Glomerular visceral epithelial cell (primary cell): ENCODE measurements at regions not wholly inside any gene's neighbourhood (a gene's known extent, or its start where the extent isn't known, plus 50 kb on each side); places are given as distances from the start of the nearest gene placed in this dataset.
"Not testable (repeated sequence)": the region's sequence is repeated elsewhere in the genome, so short reads cannot be mapped to it uniquely, and the experiment has no call there.

Experiments
- DNase-seq: peaks from one replicate; pipeline ENCODE4 v3.0.0-alpha.2; 2016; ENCODE audit errors: extremely low spot score

DNA sequence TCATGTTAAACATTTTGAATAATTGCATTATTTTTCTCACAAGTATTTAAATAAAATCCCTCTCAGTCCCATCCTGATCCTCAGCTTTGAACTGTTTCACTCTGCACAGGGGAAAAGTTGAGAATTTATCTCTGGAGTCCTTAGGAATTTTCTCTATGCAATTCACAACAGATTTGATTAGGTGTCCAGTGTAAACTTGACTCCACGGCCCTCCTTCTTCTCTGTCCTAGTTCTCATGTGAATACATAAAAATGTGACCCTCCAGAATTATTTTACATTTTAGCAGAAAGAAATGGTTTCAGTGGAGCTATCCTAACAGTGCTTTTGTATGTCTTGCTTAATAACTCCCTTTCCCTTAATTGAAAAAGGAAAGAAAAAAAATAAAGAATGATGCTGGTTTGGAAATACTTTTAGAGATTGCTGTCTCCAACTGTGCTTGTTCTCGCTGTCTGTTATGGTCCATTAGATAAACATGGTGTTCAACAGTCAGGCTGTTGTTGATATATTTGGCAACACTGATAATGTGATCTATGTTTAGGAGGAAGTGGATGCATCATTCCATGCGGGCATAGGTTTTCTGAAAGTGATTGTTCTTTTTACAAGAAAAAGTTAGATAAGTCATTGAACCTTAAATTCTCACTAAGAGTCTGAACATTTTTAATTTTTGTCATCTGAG is 599.4 kb upstream of the CITED2 start:
- DNase-seq, result peak; percentile 58

DNA sequence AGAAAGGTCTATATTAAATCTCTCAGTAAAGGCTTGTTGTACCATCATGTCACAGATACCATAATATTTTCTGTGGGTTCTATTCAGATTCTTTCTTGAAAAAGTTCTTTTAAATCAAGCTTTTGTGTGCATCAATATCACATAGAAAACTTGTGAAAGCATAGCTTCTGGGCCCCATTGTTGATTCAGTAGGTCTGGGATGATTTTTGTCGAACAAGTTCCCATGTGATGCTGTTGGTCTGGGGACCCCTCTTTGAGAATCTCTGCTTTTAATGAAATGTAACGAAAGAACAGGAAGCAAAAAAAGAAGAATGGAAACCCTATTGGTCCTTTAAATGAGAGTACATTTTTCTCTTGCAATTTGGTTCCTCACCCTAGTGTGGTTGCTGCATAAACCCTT is 597.7 kb upstream of the CITED2 start:
- no peak for DNase-seq

- DNase-seq, result no peak
These were observed 596.1 kb upstream of the CITED2 start for GRCh38 chr6:139970591-139970991.

- no peak for DNase-seq
These were observed 593.0 kb upstream of the CITED2 start for GRCh38 chr6:139967497-139967896.

GRCh38 chr6:139965393-139965792 is 590.9 kb upstream of the CITED2 start:
- no peak for DNase-seq

- DNase-seq, result no peak
These were observed 590.3 kb upstream of the CITED2 start for GRCh38 chr6:139964737-139965136.

- DNase-seq, result no peak
These were observed 588.4 kb upstream of the CITED2 start for GRCh38 chr6:139962654-139963347.

DNA sequence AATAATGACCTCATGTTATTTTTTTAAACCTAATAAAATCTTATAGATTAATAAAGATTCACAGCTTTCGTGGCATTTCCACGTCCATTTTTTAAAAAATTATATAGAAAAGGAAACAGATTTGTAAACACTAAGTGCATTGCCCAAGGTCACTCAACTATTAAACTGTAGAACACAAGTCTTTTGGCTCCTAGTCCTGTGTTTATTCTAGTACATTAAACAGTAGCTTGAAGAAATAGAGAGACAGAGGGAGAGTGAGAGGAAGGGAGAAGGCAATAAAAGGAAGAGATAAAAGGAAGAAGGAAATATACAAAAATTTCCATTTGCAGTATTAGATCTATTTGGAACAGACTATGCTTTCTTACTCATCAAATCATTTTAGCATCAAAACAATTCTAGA is 586.7 kb upstream of the CITED2 start:
- no peak for DNase-seq

GRCh38 chr6:139960671-139961070 is 586.2 kb upstream of the CITED2 start:
- no peak for DNase-seq

- no peak for DNase-seq
These were observed 581.1 kb upstream of the CITED2 start for GRCh38 chr6:139955366-139956155.

DNA sequence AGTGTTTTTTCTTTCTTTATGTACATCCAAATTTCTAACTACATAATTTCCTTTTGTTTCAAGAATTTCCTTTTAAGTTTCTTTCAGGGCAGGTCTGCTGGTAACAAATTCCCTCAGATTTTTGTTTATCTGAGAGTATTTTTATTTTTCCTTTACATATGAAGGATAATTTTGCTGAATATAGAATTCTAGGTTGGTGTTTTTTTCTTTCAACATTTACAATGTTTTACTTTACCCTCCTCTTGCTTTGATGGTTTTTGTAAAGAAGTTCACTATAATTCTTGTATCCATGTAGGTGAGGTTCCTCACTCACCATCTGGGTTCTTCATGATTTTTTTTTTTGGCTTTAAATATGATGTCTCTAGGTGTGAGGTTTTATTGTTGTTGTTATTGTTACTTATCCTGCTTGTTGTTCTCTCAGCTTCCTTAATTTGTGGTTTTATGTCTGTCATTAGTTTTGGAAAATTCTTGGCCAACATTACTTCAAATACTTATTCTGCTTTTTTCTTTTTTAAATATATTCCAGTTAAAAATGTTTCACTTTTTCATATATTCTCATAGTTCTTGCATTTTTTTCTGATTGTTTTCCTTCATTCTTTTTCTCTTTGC is 580.1 kb upstream of the CITED2 start:
- no peak for DNase-seq

- DNase-seq, result not testable (repeated sequence)
These were observed 579.3 kb upstream of the CITED2 start for GRCh38 chr6:139953780-139954179.

DNA sequence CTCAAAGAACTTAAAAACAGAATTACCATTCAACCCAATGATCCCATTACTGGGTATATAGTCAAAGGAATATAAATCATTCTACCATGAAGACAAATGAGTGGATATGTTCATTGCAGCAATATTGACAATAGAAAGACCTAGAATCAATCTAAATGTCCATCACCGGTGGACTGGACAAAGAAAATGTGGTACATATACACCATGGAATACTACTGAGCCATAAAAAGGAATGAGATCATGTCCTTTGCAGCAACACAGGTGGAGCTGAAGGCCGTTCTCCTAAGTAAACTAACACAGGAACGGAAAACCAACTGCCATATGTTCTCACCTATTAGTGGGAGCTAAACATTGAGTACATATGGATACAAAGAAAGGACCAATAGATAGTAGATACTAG is 576.7 kb upstream of the CITED2 start:
- DNase-seq, result no peak

DNA sequence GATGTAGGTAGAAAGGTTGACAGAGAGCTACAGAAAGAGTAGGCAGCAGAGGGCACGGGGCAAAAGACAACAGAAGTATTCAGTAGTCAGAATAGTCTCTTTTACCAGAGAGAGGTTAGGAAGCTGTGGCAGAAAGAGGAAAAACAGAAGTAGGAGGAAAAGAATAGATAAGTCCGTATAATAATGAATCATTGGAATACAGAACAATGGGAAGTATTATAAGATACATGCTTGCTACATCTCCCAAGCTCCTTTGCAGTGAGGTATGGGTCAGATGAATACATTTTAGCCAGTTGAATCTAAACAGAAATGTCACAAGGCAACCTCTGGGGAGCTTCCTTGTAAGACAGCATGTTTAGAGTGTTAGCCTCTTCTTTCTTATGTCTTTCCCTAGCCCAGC is 570.5 kb upstream of the CITED2 start:
- no peak for DNase-seq

GRCh38 chr6:139944131-139944530 is 569.7 kb upstream of the CITED2 start:
- no peak for DNase-seq

DNA sequence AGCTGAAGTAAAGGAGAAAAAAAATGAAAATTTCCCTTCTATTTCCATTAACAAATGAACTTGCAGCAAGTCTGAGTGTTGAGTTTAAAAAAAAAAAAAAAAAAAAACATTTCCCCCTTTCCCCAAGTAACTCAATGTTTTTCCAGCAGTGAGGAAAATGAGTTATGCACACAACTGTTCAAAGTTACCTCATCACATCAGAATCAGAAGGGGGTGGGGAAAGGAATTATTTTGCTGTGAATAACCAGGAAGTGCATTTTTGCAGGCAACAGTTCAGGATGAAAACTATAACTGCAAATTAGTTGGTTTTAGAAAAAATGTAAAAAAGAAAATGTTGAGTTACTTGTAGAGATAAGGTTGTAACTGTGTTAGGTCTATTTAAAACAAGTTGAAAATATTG is 568.9 kb upstream of the CITED2 start:
- DNase-seq, result peak; percentile 91

DNA sequence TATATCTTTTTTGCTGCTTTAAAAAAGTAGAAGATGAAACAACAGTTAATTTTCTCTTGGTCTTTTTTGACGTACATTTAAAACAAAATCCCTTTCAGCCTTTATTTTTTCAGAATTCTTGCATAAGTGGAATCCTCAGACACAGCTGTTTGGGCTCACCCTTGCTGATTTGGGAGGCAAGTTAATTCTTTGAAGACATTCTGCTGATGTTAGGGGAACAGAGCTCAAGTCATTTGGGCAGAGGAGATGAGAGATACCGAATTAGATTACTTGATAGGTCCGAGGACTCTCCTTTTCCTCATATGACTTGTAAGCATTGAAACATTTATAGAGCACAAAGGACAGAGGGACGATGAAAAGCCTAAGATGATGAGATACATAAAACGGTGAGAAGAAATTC is 567.9 kb upstream of the CITED2 start:
- no peak for DNase-seq

- DNase-seq, result no peak
These were observed 567.4 kb upstream of the CITED2 start for GRCh38 chr6:139941826-139942225.

GRCh38 chr6:139940741-139941729 is 566.6 kb upstream of the CITED2 start:
- DNase-seq, result no peak

DNA sequence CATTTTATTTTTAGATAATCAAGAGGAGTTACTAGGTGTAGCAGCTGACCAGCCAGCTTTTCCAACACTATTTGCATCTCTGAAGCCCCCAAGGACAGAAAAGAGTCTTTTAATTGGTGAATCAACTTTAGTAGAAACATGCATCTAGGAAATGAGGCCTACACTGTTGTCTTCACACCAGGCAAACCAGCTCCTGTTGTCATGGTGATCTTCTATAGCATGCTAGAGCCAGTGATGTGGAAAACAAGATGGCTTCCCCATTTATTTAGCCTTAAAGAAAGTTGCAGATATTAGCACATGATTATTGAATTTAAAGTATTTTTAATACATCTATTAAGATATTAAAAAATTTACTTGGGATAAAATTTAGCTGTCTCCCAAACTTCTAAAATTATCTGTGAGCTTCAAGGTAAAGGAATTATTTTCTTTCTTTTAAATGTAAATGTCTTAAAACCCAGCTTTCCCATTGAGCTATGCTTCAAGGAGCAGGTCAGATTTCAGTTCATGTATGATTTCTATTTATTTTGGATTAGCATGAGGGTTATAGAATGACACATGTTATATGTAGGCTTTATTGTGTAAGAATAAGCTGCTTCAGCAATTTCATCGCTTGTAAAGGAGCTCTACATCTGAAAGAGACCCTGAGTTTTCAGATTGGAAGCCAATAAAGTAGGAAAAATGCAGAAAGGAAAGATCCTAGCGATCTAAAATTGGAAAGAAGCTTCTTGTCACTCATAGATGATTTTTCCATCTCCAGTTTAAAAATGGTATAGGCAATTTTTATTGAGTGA is 564.9 kb upstream of the CITED2 start:
- no peak for DNase-seq
